WERI-Rb-1 (cell line): ENCODE measurements at regions not wholly inside any gene's neighbourhood (a gene's known extent, or its start where the extent isn't known, plus 50 kb on each side); places are given as distances from the start of the nearest gene placed in this dataset.
A peak's percentile ranks its signal among the peaks of the same experiment; 100 is the strongest.

Experiments
- DNase-seq: peaks from one replicate; pipeline ENCODE4 v3.0.0-alpha.2; 2020
- H3K27ac ChIP-seq: fragments of 250-450 bp; sonication (Bioruptor Pico); 2 replicates; pipeline ENCODE4 v1.5.1; 2020; ENCODE audit warnings: mild to moderate bottlenecking, moderate library complexity
- H3K27me3 ChIP-seq: fragments of 250-450 bp; sonication (Bioruptor Pico); 2 replicates; pipeline ENCODE4 v1.5.1; 2021; ENCODE audit warnings: mild to moderate bottlenecking, low read depth, moderate library complexity; ENCODE audit not compliant: insufficient read depth, severe bottlenecking
- H3K36me3 ChIP-seq: fragments of 250-450 bp; sonication (Bioruptor Pico); 2 replicates; pipeline ENCODE4 v1.5.1; 2020; ENCODE audit warnings: mild to moderate bottlenecking, moderate library complexity
- H3K4me3 ChIP-seq: 2 replicates; pipeline ENCODE4 v1.5.1; 2011; ENCODE audit warnings: low read depth, mild to moderate bottlenecking, control low read depth, low read length
- H3K9me3 ChIP-seq: fragments of 250-450 bp; sonication (Bioruptor Pico); 2 replicates; pipeline ENCODE4 v1.5.1; 2021; ENCODE audit warnings: mild to moderate bottlenecking, moderate library complexity; ENCODE audit not compliant: severe bottlenecking
- TF ChIP-seq, protein P1 (sequence below): IDR thresholded peaks from 2 replicates; pipeline ENCODE4 v1.5.1; 2011; ENCODE audit warnings: low read depth, mild to moderate bottlenecking, control low read depth, inconsistent platforms, low read length

DNA sequence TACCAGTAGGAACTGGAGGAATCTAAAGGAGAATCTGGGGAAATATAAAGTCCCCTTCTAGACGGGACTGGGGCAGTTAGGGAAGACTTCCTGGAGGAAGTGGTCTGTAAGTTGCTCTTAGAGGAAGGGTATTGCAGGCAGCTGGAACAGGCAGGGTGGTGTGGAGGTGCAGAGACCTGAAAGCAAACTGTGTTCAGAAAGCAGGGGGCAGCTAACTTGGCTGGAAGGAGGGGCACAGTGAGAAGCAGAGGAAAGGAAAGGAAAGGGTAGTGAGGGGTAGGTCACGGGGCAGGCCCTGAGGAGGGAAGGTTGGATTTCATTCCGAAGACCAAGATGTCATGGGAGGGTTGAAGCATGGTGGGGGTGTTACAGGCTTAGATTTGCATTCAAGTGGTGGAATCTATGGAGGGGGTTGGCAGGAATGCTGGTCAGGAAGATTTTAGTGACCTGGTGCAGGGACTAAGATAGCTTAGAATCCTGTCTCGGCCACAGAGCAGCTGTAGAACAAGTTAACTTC lies 240.7 kb downstream of the FOXD2 start:
- Histone ChIP-seq H3K9me3 (no peaks in the 10 kb centered on the region), H3K27me3 (no peaks in the 10 kb centered on the region), H3K4me3 (no peak overlapping the region), H3K36me3 (no peaks in the 10 kb centered on the region), H3K27ac (no peak overlapping the region)
- TF ChIP-seq, protein P1, sequence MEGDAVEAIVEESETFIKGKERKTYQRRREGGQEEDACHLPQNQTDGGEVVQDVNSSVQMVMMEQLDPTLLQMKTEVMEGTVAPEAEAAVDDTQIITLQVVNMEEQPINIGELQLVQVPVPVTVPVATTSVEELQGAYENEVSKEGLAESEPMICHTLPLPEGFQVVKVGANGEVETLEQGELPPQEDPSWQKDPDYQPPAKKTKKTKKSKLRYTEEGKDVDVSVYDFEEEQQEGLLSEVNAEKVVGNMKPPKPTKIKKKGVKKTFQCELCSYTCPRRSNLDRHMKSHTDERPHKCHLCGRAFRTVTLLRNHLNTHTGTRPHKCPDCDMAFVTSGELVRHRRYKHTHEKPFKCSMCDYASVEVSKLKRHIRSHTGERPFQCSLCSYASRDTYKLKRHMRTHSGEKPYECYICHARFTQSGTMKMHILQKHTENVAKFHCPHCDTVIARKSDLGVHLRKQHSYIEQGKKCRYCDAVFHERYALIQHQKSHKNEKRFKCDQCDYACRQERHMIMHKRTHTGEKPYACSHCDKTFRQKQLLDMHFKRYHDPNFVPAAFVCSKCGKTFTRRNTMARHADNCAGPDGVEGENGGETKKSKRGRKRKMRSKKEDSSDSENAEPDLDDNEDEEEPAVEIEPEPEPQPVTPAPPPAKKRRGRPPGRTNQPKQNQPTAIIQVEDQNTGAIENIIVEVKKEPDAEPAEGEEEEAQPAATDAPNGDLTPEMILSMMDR, result no peak
- DNase-seq, result no peak

- H3K4me3 ChIP-seq, result no peak overlapping the region
- no peaks in the 10 kb centered on the region for H3K36me3 ChIP-seq
- DNase-seq, result peak; percentile 31
- H3K27me3 ChIP-seq, result no peaks in the 10 kb centered on the region
- TF ChIP-seq, protein P1, result no peak
- no peaks in the 10 kb centered on the region for H3K9me3 ChIP-seq
- H3K27ac ChIP-seq, result no peak overlapping the region
Measured at GRCh38 chr1:47679301-47679791, 241.5 kb downstream of the FOXD2 start.

DNA sequence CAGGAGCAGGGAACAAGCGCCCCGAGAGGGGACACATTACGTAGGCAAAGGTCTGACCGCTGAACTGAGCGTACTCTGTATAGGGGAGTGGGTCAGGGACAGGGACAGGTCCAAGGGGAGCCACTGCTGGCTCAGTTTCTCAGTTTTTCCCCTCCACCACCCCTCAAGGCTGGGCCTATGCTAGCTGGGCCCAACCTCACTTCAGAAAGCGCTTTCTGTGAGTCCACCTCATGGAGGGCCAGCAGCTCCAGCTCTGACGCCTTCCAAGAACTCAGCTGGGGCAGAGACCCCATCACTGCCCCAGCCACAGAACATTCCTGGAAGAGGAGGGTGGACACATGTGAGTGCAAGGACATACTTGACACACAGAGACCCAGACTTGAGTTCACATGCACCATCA lies 242.0 kb downstream of the FOXD2 start:
- TF ChIP-seq, protein P1, result no peak
- H3K27ac ChIP-seq, result no peak overlapping the region
- H3K36me3 ChIP-seq, result no peaks in the 10 kb centered on the region
- H3K4me3 ChIP-seq, result no peak overlapping the region
- no peaks in the 10 kb centered on the region for H3K9me3 ChIP-seq
- no peak for DNase-seq
- H3K27me3 ChIP-seq, result no peaks in the 10 kb centered on the region

DNA sequence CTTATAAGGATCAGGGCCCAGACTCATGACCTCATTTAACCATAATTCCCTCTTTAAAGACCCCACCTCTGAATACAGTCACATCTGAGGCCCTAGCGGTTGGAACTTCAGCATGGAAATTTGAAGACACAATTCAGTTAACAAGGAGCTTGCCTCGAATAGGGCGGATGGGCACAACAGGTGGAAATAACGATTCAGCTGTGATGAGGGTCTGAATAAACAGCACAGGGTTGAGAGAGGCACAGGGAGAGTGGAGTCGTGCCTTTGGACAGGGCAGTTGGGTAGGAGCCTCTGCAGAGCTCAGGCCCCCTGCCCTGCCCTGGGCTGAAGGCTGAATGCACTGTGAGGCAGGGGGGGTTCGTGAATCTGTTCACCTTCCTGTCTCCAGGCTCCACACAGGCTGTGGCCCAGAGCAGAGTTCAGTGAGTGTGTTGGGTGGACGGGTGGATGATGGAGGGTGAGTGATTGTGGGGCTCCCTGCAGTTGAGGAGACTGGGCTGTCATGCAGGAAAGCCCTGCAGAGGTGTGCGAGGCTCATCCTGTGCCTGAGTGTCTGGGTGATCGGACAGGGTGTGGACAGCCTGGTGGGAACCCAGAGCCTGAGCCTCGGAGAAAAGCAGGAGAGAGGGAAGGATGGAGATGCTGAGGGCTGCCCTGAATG lies 243.1 kb downstream of the FOXD2 start:
- H3K27me3 ChIP-seq, result no peaks in the 10 kb centered on the region
- no peak overlapping the region for H3K27ac ChIP-seq
- H3K9me3 ChIP-seq, result no peaks in the 10 kb centered on the region
- DNase-seq, result no peak
- H3K4me3 ChIP-seq, result no peak overlapping the region
- TF ChIP-seq, protein P1, result no peak
- H3K36me3 ChIP-seq, result no peaks in the 10 kb centered on the region

DNA sequence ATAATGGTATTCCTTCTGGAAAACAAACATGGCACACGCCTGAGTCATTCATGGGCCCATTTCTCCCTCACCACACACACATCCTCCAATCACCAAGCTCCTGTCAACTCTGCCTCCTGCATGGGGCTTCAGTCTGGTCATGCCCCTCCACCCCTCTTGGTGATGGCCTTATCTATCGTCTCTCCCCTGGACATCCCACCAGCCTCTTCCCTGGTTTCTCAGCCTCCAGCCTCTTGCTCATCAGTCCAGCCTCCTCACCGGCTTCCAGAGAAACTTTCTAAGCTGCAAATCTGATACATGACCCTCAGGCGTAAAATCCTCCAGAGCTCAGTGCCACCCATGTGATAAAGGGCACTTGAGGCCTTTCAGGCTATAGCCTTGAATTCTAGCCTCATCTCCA lies 243.9 kb downstream of the FOXD2 start:
- Histone ChIP-seq H3K36me3 (no peaks in the 10 kb centered on the region), H3K27ac (no peak overlapping the region), H3K27me3 (no peaks in the 10 kb centered on the region), H3K4me3 (no peak overlapping the region), H3K9me3 (no peaks in the 10 kb centered on the region)
- DNase-seq, result no peak
- TF ChIP-seq, protein P1, result no peak

GRCh38 chr1:47682198-47682597 lies 244.4 kb downstream of the FOXD2 start:
- no peaks in the 10 kb centered on the region for H3K27me3 ChIP-seq
- H3K27ac ChIP-seq, result no peak overlapping the region
- H3K4me3 ChIP-seq, result no peak overlapping the region
- no peaks in the 10 kb centered on the region for H3K9me3 ChIP-seq
- H3K36me3 ChIP-seq, result no peaks in the 10 kb centered on the region
- DNase-seq, result no peak
- TF ChIP-seq, protein P1, result no peak
